Neutrophil (primary cell): ENCODE measurements at regions not wholly inside any gene's neighbourhood (a gene's known extent, or its start where the extent isn't known, plus 50 kb on each side); places are given as distances from the start of the nearest gene placed in this dataset.

Experiments
- H3K27ac ChIP-seq: fragments of 200-600 bp; sonication (generic); 2 replicates; pipeline ENCODE4 v1.5.1; 2016; ENCODE audit warnings: mild to moderate bottlenecking, moderate library complexity
- H3K27me3 ChIP-seq: fragments of 200-600 bp; sonication (generic); 2 replicates; pipeline ENCODE4 v1.6.0; 2016; ENCODE audit warnings: mild to moderate bottlenecking
- H3K36me3 ChIP-seq: fragments of 200-600 bp; sonication (generic); 2 replicates; pipeline ENCODE4 v1.5.1; 2017
- H3K4me1 ChIP-seq, 2 experiments: fragments of 200-600 bp in 1 of 2; sonication (generic) in 1 of 2; 1 replicate in 1 of 2; 2 replicates in 1 of 2; pipeline versions ENCODE4 v1.5.1 to v1.6.1; 2013 to 2016; ENCODE audit warnings: low read depth in 1 of 2, low read length in 1 of 2, mild to moderate bottlenecking in 1 of 2, moderate library complexity in 1 of 2; ENCODE audit not compliant: control insufficient read depth in 1 of 2, insufficient read depth in 1 of 2
- H3K4me3 ChIP-seq, 2 experiments: fragments of 200-600 bp in 1 of 2; sonication (generic) in 1 of 2; 1 replicate in 1 of 2; 2 replicates in 1 of 2; pipeline ENCODE4 v1.5.1; 2013 to 2016; ENCODE audit warnings: low read depth in 1 of 2, low read length in 1 of 2, mild to moderate bottlenecking in 1 of 2, moderate library complexity in 1 of 2
- H3K9me3 ChIP-seq: fragments of 200-600 bp; sonication (generic); 2 replicates; pipeline ENCODE4 v1.5.1; 2016
- TF ChIP-seq, protein P1 (sequence below): fragments of 200-600 bp; sonication (generic); IDR thresholded peaks from 2 replicates; pipeline ENCODE4 v1.5.1; 2016; ENCODE audit warnings: antibody characterized with exemption

DNA sequence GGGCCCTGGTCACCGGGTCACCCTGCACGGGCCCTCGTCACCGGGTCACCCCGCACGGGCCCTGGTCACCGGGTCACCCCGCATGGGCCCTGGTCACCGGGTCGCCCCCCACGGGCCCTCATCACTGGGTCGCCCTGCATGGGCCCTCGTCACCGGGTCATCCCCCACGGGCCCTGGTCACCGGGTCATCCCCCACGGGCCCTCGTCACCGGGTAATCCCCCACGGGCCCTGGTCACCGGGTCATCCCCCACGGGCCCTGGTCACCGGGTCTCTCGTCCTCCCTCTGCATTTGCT lies 77.6 kb downstream of the RIPK4 start:
- Histone ChIP-seq H3K4me3 (no peak overlapping the region), H3K4me1 (peaks cover 12 to 25% of the 10 kb centered on the region in 2 experiments), H3K9me3 (no peaks in the 10 kb centered on the region), H3K27me3 (peaks cover 13% of the 10 kb centered on the region), H3K27ac (no peak overlapping the region), H3K36me3 (no peaks in the 10 kb centered on the region)
- TF ChIP-seq, protein P1, sequence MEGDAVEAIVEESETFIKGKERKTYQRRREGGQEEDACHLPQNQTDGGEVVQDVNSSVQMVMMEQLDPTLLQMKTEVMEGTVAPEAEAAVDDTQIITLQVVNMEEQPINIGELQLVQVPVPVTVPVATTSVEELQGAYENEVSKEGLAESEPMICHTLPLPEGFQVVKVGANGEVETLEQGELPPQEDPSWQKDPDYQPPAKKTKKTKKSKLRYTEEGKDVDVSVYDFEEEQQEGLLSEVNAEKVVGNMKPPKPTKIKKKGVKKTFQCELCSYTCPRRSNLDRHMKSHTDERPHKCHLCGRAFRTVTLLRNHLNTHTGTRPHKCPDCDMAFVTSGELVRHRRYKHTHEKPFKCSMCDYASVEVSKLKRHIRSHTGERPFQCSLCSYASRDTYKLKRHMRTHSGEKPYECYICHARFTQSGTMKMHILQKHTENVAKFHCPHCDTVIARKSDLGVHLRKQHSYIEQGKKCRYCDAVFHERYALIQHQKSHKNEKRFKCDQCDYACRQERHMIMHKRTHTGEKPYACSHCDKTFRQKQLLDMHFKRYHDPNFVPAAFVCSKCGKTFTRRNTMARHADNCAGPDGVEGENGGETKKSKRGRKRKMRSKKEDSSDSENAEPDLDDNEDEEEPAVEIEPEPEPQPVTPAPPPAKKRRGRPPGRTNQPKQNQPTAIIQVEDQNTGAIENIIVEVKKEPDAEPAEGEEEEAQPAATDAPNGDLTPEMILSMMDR = no peak

DNA sequence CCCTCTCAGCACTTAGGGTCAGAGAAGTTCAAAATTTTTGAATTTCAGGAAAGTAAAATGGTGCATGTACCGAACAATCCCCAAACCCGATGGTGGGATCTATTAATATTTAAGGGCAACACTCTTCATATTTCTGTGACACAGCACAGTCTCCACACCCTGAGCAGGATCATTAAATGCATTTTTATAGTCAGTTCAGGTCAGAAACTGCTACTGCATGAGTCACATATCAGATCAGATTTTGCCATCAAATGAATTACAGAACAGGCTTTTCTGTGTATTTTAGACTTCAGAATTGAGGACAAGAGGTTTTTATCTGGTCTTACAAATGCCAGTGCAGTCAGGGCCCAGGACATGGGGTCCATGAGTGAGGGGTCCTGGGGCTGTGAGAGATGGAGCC lies 79.2 kb downstream of the RIPK4 start:
- Histone ChIP-seq H3K4me3 (no peak overlapping the region), H3K27me3 (peaks cover 13% of the 10 kb centered on the region), H3K36me3 (no peaks in the 10 kb centered on the region), H3K4me1 (peaks cover 1 to 9% of the 10 kb centered on the region in 2 experiments), H3K9me3 (no peaks in the 10 kb centered on the region), H3K27ac (no peak overlapping the region)
- TF ChIP-seq, protein P1 = no peak

DNA sequence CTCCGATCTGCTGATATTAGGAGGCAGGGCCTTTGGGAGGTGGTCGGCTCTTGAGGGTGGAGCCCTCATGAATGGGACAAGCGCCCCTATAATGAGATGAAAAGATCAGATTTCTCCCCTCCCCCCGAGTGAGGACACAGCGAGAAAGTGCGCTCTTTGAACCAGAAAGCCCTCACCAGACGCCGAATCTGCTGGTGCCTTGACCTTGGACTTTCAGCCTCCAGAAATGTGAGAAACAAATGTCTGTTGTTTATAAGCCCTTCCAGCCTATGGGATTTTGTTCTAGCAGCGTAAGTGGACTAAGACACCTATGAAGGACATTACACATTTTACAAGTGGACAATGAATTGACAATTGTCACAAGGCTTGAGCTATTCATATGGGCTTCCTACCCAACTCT lies 80.2 kb downstream of the RIPK4 start:
- Histone ChIP-seq H3K4me3 (no peak overlapping the region), H3K27me3 (peaks cover 12% of the 10 kb centered on the region), H3K4me1 (no peaks in the 10 kb centered on the region), H3K27ac (no peak overlapping the region), H3K9me3 (no peaks in the 10 kb centered on the region), H3K36me3 (no peaks in the 10 kb centered on the region)
- TF ChIP-seq, protein P1 = no peak

DNA sequence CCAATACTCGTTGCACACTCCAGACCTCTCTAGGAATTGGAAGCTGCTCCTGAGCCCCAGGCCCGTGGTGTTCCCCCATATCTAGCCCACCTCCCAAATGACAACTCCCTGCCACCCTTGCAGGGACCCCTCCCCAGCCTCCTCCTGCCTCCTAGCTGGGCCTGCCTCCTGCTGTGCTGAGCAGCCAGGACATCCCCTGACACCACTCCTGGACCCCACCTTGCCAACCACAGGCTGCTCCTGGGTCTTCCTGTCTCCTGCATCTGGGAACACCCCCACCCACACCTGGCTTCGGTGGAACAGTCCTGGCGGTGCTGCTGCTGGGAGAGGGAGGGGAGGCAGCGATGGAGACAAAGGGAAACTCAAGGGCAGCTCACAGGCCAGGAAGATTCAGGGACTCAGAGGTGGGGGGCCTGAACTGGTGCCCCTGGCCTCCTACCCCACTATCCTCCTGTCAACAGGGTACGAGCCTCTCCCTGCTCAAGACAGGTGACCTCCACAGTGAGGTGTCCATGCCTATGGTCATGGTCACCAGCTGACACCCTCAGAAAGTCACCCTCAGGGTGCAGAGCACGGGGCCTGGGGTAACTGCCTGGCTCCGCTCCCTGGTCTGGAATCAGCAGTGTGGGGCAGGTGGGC lies 81.2 kb downstream of the RIPK4 start:
- no peaks in the 10 kb centered on the region for H3K36me3 ChIP-seq
- no peaks in the 10 kb centered on the region for H3K4me1 ChIP-seq
- H3K4me3 ChIP-seq = no peak overlapping the region
- TF ChIP-seq, protein P1 = no peak
- peaks cover 1% of the 10 kb centered on the region for H3K27me3 ChIP-seq
- H3K27ac ChIP-seq = no peak overlapping the region
- H3K9me3 ChIP-seq = no peaks in the 10 kb centered on the region

DNA sequence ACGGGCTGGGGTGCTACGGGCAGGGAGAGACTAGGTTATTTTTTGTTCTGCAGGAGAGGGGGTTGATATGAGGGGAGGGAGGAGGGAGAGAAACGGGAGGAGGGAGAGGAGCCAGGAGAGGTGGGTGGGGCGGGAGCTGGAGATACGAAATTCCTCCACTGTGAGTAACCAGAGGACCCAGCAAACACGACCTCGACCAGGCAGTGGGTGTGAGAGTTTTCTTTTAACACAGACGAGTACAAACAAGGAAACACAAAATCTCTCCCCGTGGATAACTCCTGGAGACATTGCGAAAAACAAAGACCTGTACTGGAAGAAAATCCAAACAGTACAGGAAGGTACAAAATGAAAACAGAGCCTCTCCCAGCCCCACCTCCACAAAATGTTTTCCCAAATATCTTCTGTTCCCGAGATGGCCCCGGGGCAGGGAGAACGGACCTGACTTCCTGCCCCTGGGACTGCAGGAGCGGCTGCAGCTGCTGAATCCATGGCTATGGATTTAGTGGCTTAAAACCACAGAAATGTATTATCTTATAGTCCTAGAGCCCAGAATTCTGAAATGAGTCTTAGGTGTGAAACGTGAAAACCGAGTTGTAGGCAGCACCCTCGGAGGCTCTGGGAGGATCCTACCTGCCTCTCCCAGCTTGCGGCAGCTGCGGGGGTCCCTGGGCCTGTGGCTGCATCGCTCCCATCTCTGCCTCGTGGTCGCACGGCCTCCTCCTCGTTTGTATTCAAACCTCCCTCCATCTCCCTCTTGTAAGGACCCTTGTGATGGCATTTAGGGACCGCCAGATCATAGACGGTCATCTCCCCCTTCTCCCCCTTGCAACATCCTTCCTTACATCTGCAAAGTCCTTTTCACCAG lies 82.2 kb downstream of the RIPK4 start:
- Histone ChIP-seq H3K36me3 (no peaks in the 10 kb centered on the region), H3K9me3 (no peaks in the 10 kb centered on the region), H3K27ac (no peak overlapping the region), H3K4me3 (no peak overlapping the region), H3K27me3 (no peaks in the 10 kb centered on the region), H3K4me1 (no peaks in the 10 kb centered on the region)
- TF ChIP-seq, protein P1 = no peak
